HAP-1 (cell line): ENCODE measurements at regions not wholly inside any gene's neighbourhood (a gene's known extent, or its start where the extent isn't known, plus 50 kb on each side); places are given as distances from the start of the nearest gene placed in this dataset.

ENCODE experiments used
- DNase-seq, 2 experiments: peaks; one replicate each; pipeline ENCODE4 v3.0.0-alpha.2; 2016 to 2020; ENCODE audit warnings: low spot score in 2 of 2
- H3K27me3 ChIP-seq: fragments of 250-450 bp; sonication (Bioruptor Pico); 2 replicates; pipeline ENCODE4 v1.5.1; 2020; ENCODE audit warnings: low read depth, mild to moderate bottlenecking, moderate library complexity
- H3K36me3 ChIP-seq: fragments of 250-450 bp; sonication (Bioruptor Pico); replicated peaks from 2 replicates; pipeline ENCODE4 v1.5.1; 2020; ENCODE audit warnings: mild to moderate bottlenecking
- H3K4me1 ChIP-seq: fragments of 250-450 bp; sonication (Bioruptor Pico); 2 replicates; pipeline ENCODE4 v1.5.1; 2020; ENCODE audit warnings: mild to moderate bottlenecking
- H3K4me3 ChIP-seq: fragments of 250-450 bp; sonication (Bioruptor Pico); 2 replicates; pipeline ENCODE4 v1.5.1; 2020; ENCODE audit warnings: mild to moderate bottlenecking, moderate library complexity
- H3K9me3 ChIP-seq: fragments of 250-450 bp; sonication (Bioruptor Pico); 2 replicates; pipeline ENCODE4 v1.5.1; 2020; ENCODE audit warnings: mild to moderate bottlenecking, moderate library complexity
- in situ Hi-C: fragments of 300-500 bp; cut with MboI; formaldehyde crosslinking; loops from 3 replicates; pipeline ENCODE4 v1.14.3; 2020; ENCODE audit warnings: low sequenced_read_pairs, inconsistent platforms, mixed read lengths

DNA sequence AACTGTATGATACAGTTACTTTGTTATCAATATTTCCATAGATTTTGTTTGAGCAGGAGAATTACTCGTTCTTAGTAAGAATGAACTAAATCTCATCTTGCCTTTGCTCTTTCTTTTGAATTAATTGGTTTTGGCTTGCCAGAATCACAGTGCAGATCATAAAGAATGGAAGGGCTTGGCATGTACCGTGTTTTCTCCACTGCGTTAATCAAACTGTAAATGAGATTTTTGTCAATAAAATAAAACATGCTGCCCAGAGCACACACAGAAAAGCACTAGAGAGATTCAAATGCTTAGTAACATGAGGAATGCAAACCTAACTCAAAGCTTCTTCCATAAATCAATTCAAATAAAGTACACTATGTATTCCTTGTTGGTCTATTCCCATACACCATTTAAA lies 229.6 kb upstream of the CDH2 start:
- in situ Hi-C loops: no loop called here
- H3K4me3 ChIP-seq: no peak overlapping the region
- no peaks in the 10 kb centered on the region for H3K9me3 ChIP-seq
- H3K36me3 ChIP-seq: no peaks in the 10 kb centered on the region
- no peak for DNase-seq
- no peaks in the 10 kb centered on the region for H3K4me1 ChIP-seq
- no peaks in the 10 kb centered on the region for H3K27me3 ChIP-seq

- Histone ChIP-seq H3K9me3 (no peaks in the 10 kb centered on the region), H3K36me3 (no peaks in the 10 kb centered on the region), H3K4me3 (no peak overlapping the region), H3K27me3 (no peaks in the 10 kb centered on the region), H3K4me1 (peaks cover 5% of the 10 kb centered on the region)
- no peak for DNase-seq
- in situ Hi-C loops: no loop called here
Measured at GRCh38 chr18:28404694-28405093, 227.8 kb upstream of the CDH2 start.

GRCh38 chr18:28399781-28400362 lies 222.9 kb upstream of the CDH2 start:
- Histone ChIP-seq H3K4me3 (no peak overlapping the region), H3K4me1 (peaks cover 22% of the 10 kb centered on the region), H3K9me3 (no peaks in the 10 kb centered on the region), H3K27me3 (no peaks in the 10 kb centered on the region), H3K36me3 (no peaks in the 10 kb centered on the region)
- peak in 1 of 2 experiments; percentile 15 for DNase-seq
- in situ Hi-C loops: no loop called here

DNA sequence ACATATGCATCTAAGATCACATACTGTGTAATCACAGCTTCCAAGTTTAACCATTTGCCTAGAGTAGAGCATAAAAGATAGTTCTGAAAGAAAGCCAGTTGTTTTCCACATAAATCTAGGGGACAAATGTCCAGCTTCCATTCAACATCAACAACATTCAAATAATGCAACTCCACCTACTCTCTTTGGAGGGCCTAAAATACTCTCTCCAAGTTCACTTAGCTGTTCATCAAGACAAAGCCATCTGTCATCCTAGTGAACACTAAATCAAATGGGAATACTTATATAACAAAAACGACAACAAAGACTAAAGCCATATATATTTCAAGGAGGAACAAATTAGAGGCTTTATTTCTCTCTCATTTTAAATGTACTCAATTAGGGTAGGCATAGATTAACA lies 221.5 kb upstream of the CDH2 start:
- in situ Hi-C loops: no loop called here
- Histone ChIP-seq H3K4me3 (no peak overlapping the region), H3K27me3 (no peaks in the 10 kb centered on the region), H3K9me3 (no peaks in the 10 kb centered on the region), H3K4me1 (peaks cover 22% of the 10 kb centered on the region), H3K36me3 (no peaks in the 10 kb centered on the region)
- DNase-seq: peak in 1 of 2 experiments; percentile 96

DNA sequence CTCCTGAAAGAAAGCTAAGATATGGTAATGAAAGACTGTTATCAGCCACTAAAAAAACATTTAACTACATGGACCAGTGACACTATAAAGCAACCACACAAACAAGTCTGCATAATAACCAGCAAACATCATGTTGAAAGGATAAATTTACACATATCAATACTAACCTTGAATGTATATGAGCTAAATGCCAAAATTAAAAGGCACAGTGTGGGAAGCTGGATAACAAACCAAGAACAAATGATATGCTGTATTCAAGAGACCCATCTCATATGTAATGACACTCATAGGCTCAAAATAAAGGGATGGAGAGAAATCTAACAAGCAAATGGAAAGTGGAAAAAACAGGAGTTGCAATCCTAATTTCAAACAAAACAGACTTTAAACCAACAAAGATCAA lies 213.1 kb upstream of the CDH2 start:
- Histone ChIP-seq H3K4me1 (no peaks in the 10 kb centered on the region), H3K9me3 (no peaks in the 10 kb centered on the region)
- in situ Hi-C loops: no loop called here

GRCh38 chr18:28382215-28382879 lies 205.4 kb upstream of the CDH2 start:
- H3K9me3 ChIP-seq: no peaks in the 10 kb centered on the region; the same call in 1 of the 2 replicates
- in situ Hi-C loops: no loop called here
- no peaks in the 10 kb centered on the region for H3K4me1 ChIP-seq
- DNase-seq: no peak
- H3K27me3 ChIP-seq: no peaks in the 10 kb centered on the region
- H3K4me3 ChIP-seq: no peak overlapping the region
- H3K36me3 ChIP-seq: no peaks in the 10 kb centered on the region

More for the DNA sequence above, 213.1 kb upstream of the CDH2 start:
- Histone ChIP-seq H3K27me3 (no peaks in the 10 kb centered on the region), H3K36me3 (no peaks in the 10 kb centered on the region), H3K4me3 (no peak overlapping the region)
- no peak for DNase-seq

GRCh38 chr18:28372186-28372585 lies 195.3 kb upstream of the CDH2 start:
- no peaks in the 10 kb centered on the region for H3K9me3 ChIP-seq
- H3K27me3 ChIP-seq: no peaks in the 10 kb centered on the region
- no peaks in the 10 kb centered on the region for H3K4me1 ChIP-seq
- in situ Hi-C loops: no loop called here
- no peaks in the 10 kb centered on the region for H3K36me3 ChIP-seq
- H3K4me3 ChIP-seq: no peak overlapping the region
- DNase-seq: no peak

GRCh38 chr18:28366676-28367075 lies 189.7 kb upstream of the CDH2 start:
- H3K9me3 ChIP-seq: no peaks in the 10 kb centered on the region
- no peak for DNase-seq
- no peak overlapping the region for H3K4me3 ChIP-seq
- H3K36me3 ChIP-seq: no peaks in the 10 kb centered on the region
- in situ Hi-C loops: no loop called here
- no peaks in the 10 kb centered on the region for H3K4me1 ChIP-seq
- no peaks in the 10 kb centered on the region for H3K27me3 ChIP-seq

GRCh38 chr18:28365411-28365831 lies 188.5 kb upstream of the CDH2 start:
- H3K4me1 ChIP-seq: no peaks in the 10 kb centered on the region
- H3K27me3 ChIP-seq: no peaks in the 10 kb centered on the region
- no peaks in the 10 kb centered on the region for H3K36me3 ChIP-seq
- in situ Hi-C loops: no loop called here
- H3K4me3 ChIP-seq: no peak overlapping the region
- no peaks in the 10 kb centered on the region for H3K9me3 ChIP-seq
- DNase-seq: no peak

DNA sequence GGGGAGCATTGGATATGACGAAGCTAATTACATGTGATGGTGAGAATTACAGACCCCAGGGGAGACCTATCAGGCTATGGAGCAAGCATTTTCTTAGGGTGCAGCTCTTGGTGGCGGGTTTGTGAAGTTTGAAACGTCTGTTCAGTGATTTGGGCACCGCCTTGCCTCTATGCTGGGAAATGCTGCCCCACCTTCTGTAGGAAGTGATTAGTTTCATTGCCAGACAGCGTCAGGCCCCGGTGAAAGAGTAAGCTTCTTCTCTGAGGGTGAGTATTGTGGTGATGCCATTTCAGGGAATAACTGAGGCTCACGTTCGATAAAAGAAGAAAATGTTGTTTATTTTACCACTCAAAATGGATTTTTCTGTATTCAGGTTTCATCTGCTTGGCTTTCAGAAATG lies 186.2 kb upstream of the CDH2 start:
- Histone ChIP-seq H3K4me1 (no peaks in the 10 kb centered on the region), H3K27me3 (no peaks in the 10 kb centered on the region), H3K9me3 (no peaks in the 10 kb centered on the region), H3K36me3 (no peaks in the 10 kb centered on the region), H3K4me3 (no peak overlapping the region)
- in situ Hi-C loops: no loop called here
- DNase-seq: no peak

DNA sequence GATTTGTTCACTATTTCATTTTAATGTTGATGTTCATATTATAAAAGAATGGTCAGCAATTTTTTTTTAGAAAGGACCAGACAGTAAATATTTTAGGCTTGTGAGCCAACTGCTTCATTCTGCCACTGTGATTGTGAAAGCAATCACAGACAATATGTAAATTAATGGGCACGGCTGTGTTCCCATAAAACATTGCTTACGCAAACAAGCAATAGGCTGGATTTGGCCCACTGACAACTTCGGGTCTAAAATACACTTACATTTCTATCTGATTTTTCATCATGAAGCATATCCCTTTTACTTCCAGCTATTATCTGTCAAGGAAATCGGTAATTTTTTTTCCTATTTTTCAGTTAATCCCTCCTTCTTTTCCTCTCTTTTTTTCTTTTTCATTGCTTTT lies 182.2 kb upstream of the CDH2 start:
- in situ Hi-C loops: no loop called here
- no peaks in the 10 kb centered on the region for H3K4me1 ChIP-seq
- H3K9me3 ChIP-seq: no peaks in the 10 kb centered on the region
- H3K27me3 ChIP-seq: no peaks in the 10 kb centered on the region
- H3K36me3 ChIP-seq: no peaks in the 10 kb centered on the region
- no peak overlapping the region for H3K4me3 ChIP-seq
- no peak for DNase-seq

GRCh38 chr18:28357766-28358401 lies 181.0 kb upstream of the CDH2 start:
- peak; percentile 21 to 25 for DNase-seq
- H3K36me3 ChIP-seq: no peaks in the 10 kb centered on the region
- no peaks in the 10 kb centered on the region for H3K9me3 ChIP-seq
- H3K4me1 ChIP-seq: no peaks in the 10 kb centered on the region
- in situ Hi-C loops: no loop called here
- H3K27me3 ChIP-seq: no peaks in the 10 kb centered on the region
- no peak overlapping the region for H3K4me3 ChIP-seq

- in situ Hi-C loops: no loop called here
- Histone ChIP-seq H3K9me3 (no peaks in the 10 kb centered on the region), H3K36me3 (no peaks in the 10 kb centered on the region), H3K27me3 (no peaks in the 10 kb centered on the region), H3K4me1 (0 out of 2 replicates have a peak, but pooled peaks cover 2% of the 10 kb centered on the region), H3K4me3 (no peak overlapping the region)
- DNase-seq: no peak
Measured at GRCh38 chr18:28350821-28351220, 173.9 kb upstream of the CDH2 start.

DNA sequence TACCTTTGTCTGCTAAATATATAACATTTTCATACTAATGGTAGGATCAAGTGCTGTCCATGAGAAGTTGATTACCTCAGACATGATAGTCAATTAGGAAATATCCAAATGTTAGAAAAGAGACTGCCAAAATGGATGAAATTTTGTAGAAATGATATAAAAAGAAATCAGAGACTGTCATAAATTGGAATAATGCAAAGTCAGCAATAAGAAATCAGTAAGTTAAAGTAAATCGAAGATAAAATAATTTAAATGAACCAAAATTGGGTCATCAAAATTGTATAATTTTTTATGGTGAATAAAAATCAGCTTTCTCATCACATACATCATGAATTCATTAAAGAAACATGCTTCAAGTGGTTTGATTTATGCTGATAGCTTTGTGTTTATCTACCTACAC lies 165.3 kb upstream of the CDH2 start:
- H3K27me3 ChIP-seq: no peaks in the 10 kb centered on the region
- no peaks in the 10 kb centered on the region for H3K9me3 ChIP-seq
- in situ Hi-C loops: no loop called here
- H3K4me1 ChIP-seq: no peaks in the 10 kb centered on the region
- H3K36me3 ChIP-seq: no peaks in the 10 kb centered on the region
- DNase-seq: no peak
- H3K4me3 ChIP-seq: no peak overlapping the region
